ENCODE measurements at regions not wholly inside any gene's neighbourhood (a gene's known extent, or its start where the extent isn't known, plus 50 kb on each side); places are given as distances from the start of the nearest gene placed in this dataset.

- H3K27ac ChIP-seq (ENCODE audit: low read depth, low read length): no peak overlapping the region
Measured at GRCh38 chr1:242770366-242770765, 245.9 kb upstream of the PLD5 start.

More at GRCh38 chr1:242770366-242770765, 245.9 kb upstream of the PLD5 start:
- no peak overlapping the region for H3K4me2 ChIP-seq (ENCODE audit: insufficient read depth in 1 of 2, low read depth in 2 of 2, low read length in 2 of 2)
- no peak overlapping the region for H4K8ac ChIP-seq (ENCODE audit: extremely low read depth, insufficient read depth, low read length)
- no peaks in the 10 kb centered on the region for H3K27me3 ChIP-seq (replicated peaks in 1 of 4; ENCODE audit: control insufficient read depth in 3 of 4, extremely low read depth in 1 of 4, insufficient read depth in 3 of 4, low read length in 3 of 4)
- H3K14ac ChIP-seq (ENCODE audit: insufficient read length): no peak overlapping the region
- no peak overlapping the region for H2BK15ac ChIP-seq (ENCODE audit: low read length)
- H3K56ac ChIP-seq (replicated peaks; ENCODE audit: insufficient read length, low read depth, low read length): no peak overlapping the region
- H2BK120ac ChIP-seq (replicated peaks; ENCODE audit: low read depth, low read length): no peak overlapping the region
- CTCF ChIA-PET (ENCODE audit: partially characterized antibody): no interaction called here
- no peak overlapping the region for H4K91ac ChIP-seq (replicated peaks; ENCODE audit: insufficient read length, low read length)
- no peak overlapping the region for H2BK5ac ChIP-seq (ENCODE audit: low read depth, low read length)
- H3K4me3 ChIP-seq (ENCODE audit: extremely low read depth in 1 of 4, insufficient read depth in 2 of 4, low read depth in 3 of 4, low read length in 4 of 4): no peak overlapping the region
- no peak overlapping the region for H3K9ac ChIP-seq (replicated peaks in 1 of 4; ENCODE audit: extremely low read depth in 1 of 4, low read depth in 3 of 4, low read length in 3 of 4)
- no peak overlapping the region for H2BK20ac ChIP-seq (ENCODE audit: low read length)
- H4K5ac ChIP-seq (ENCODE audit: insufficient read length, low read depth, low read length): no peak overlapping the region
- 83% methylated on average over 1 of the region's 1 CpG; no CpG with 5 or more reads in 1 of the 2 experiments for WGBS, 2 experiments (ENCODE audit: extremely low coverage in 1 of 2, insufficient coverage in 1 of 2, insufficient read length in 1 of 2, insufficient replicate concordance in 2 of 2, low coverage in 1 of 2, low lambda C conversion rate in 2 of 2, missing lambda C conversion rate in 1 of 2)
- no peak for DNase-seq (ENCODE audit: low read depth in 1 of 2, low spot score in 2 of 2)
- no peaks in the 10 kb centered on the region for H3K23me2 ChIP-seq (ENCODE audit: low read depth, low read length)
- TF ChIP-seq TBP (IDR thresholded peaks at IDR 0.05; ENCODE audit: low read depth, low read length): no peak
- TF ChIP-seq BCL11A (IDR thresholded peaks at IDR 0.05; ENCODE audit: low read depth in 2 of 2, low read length in 2 of 2): no peak
- H3K23ac ChIP-seq (ENCODE audit: insufficient read length): no peak overlapping the region
- no peak overlapping the region for H2AK5ac ChIP-seq (ENCODE audit: low read depth, low read length)
- H4K20me1 ChIP-seq (replicated peaks in 1 of 2; ENCODE audit: control insufficient read depth in 1 of 2, insufficient read depth in 2 of 2, low read length in 2 of 2): no peaks in the 10 kb centered on the region
- POLR2A ChIA-PET (ENCODE audit: partially characterized antibody): no interaction called here
- no peak overlapping the region for H2AFZ ChIP-seq (ENCODE audit: low read length)
- no peaks in the 10 kb centered on the region for H3K79me1 ChIP-seq (ENCODE audit: low read depth, low read length)
- peaks cover 0 to 7% of the 10 kb centered on the region in 2 experiments; a peak in 1 of 4 replicates for H3K9me3 ChIP-seq (ENCODE audit: insufficient read depth in 2 of 2, low read depth in 1 of 2, low read length in 1 of 2)
- no peak overlapping the region for H2BK12ac ChIP-seq (ENCODE audit: low read depth, low read length)
- no peak for FAIRE-seq
- H3K4me1 ChIP-seq (replicated peaks in 1 of 4; ENCODE audit: control insufficient read depth in 3 of 4, insufficient read depth in 4 of 4, low read length in 3 of 4): no peaks in the 10 kb centered on the region
- no peaks in the 10 kb centered on the region for H3K36me3 ChIP-seq (ENCODE audit: control insufficient read depth in 2 of 4, insufficient read depth in 4 of 4, low read length in 3 of 4)
- no peaks in the 10 kb centered on the region for H3K79me2 ChIP-seq (ENCODE audit: control insufficient read depth in 1 of 2, insufficient read depth in 2 of 2, low read length in 2 of 2)
- H3K4ac ChIP-seq (replicated peaks; ENCODE audit: insufficient read length, low read depth, low read length): no peak overlapping the region
- no peak overlapping the region for H3K18ac ChIP-seq (ENCODE audit: extremely low read depth, low read length)
